GM10248 (cell line): ENCODE measurements at regions not wholly inside any gene's neighbourhood (a gene's known extent, or its start where the extent isn't known, plus 50 kb on each side); places are given as distances from the start of the nearest gene placed in this dataset.

Source experiments
- CTCF ChIA-PET: fragments of 300-600 bp; sonication (Branson Sonifier 250); formaldehyde crosslinking; extraction: SDS; loops from one replicate; lab custom pipeline; 2021; ENCODE audit warnings: antibody characterized with exemption; lab: Yijun Ruan, JAX
- POLR2A ChIA-PET: fragments of 350-650 bp; sonication (Branson Sonifier 250); formaldehyde crosslinking; extraction: SDS; loops from one replicate; lab custom pipeline; 2020; ENCODE audit warnings: antibody characterized with exemption; lab: Yijun Ruan, JAX
- DNase-seq: peaks from one replicate; pipeline ENCODE4 v3.0.0; 2012; ENCODE audit errors: extremely low spot score
- TF ChIP-seq, protein P1 (sequence below): IDR thresholded peaks from 2 replicates; pipeline ENCODE4 v1.5.1; 2012; ENCODE audit warnings: mild to moderate bottlenecking, low read depth; ENCODE audit errors: extremely low read depth, missing control alignments, control extremely low read depth

GRCh38 chr1:104592926-104593325 is 843.2 kb downstream of the AMY1C start:
- ChIA-PET POLR2A (no interaction called here), CTCF (interaction anchor here (1.7 kb wide), 1 partner anchor 11 kb away, joined by 3 read pairs; no protein-coding TSS in a partner anchor)
- DNase-seq = no peak
- TF ChIP-seq, protein P1, sequence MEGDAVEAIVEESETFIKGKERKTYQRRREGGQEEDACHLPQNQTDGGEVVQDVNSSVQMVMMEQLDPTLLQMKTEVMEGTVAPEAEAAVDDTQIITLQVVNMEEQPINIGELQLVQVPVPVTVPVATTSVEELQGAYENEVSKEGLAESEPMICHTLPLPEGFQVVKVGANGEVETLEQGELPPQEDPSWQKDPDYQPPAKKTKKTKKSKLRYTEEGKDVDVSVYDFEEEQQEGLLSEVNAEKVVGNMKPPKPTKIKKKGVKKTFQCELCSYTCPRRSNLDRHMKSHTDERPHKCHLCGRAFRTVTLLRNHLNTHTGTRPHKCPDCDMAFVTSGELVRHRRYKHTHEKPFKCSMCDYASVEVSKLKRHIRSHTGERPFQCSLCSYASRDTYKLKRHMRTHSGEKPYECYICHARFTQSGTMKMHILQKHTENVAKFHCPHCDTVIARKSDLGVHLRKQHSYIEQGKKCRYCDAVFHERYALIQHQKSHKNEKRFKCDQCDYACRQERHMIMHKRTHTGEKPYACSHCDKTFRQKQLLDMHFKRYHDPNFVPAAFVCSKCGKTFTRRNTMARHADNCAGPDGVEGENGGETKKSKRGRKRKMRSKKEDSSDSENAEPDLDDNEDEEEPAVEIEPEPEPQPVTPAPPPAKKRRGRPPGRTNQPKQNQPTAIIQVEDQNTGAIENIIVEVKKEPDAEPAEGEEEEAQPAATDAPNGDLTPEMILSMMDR = no peak

DNA sequence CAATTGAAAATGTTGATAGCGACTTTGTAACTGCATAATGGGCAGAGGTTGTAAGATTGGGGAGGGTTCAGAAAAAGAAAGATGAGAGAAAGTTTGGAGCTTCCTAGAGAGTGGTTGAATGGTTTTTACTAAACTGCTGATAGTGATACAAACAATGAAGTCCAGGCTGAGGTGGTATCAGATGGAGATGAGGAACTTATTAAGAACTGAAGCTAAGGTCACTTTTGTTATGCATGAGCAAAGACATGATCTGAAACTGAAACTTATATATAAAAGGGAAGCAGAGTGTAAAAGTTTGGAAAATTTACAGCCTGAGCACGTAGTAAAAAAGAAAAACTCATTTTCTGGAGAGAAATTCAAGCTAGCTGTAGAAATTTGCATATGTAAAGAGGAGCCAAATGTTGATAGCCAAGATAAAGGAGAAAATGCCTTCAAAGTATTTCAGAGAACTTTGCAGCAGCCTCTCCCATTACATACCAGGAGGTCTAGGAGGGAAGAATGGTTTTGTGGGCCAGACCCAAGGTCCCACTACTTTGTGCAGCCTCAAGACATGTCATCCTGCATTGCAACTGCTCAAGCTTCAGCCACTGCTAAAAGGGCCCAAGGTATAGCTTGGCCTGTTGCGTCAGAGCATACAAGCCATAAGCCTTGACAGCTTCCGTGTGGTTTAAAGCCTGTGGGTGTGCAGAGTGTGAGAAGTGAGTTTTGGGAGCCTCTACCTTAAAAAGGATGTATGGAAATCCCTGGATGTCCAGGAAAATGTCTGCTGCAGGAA is 843.9 kb downstream of the AMY1C start:
- no peak for DNase-seq
- TF ChIP-seq, protein P1 = no peak
- ChIA-PET CTCF (interaction anchor here (0.9 to 1.7 kb wide), 3 partner anchors 12 to 186 kb away, joined by 3 read pairs; no protein-coding TSS in a partner anchor), POLR2A (no interaction called here)

GRCh38 chr1:104617474-104617873 is 867.8 kb downstream of the AMY1C start:
- TF ChIP-seq, protein P1 = no peak
- ChIA-PET CTCF (no interaction called here), POLR2A (no interaction called here)
- DNase-seq = no peak

- DNase-seq = no peak
- TF ChIP-seq, protein P1 = no peak
- ChIA-PET POLR2A (no interaction called here), CTCF (interaction anchor here (1.2 kb wide), 1 partner anchor 53 kb away, joined by 3 read pairs; no protein-coding TSS in a partner anchor)
Measured at GRCh38 chr1:104621221-104621620, 871.5 kb downstream of the AMY1C start.

DNA sequence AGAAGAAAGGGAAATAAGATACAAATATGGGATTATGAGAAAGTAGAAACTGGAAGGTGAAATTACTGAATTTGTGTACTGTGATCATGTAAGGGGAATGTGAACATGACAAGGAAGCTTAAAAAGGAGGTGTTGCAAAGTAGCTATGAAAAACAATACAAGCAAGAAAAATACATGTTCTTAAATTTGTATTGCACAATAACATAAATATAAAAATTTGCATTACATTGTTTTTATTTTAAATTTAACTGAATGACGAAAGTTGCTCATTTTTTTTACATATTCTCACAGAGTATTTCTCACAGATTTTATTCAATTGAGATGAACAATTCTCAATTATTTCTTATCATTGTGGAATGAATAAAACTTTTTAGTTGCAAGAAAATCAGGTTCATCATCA is 874.8 kb downstream of the AMY1C start:
- TF ChIP-seq, protein P1 = no peak
- CTCF ChIA-PET = no interaction called here
- no peak for DNase-seq
- POLR2A ChIA-PET = no interaction called here

- ChIA-PET POLR2A (no interaction called here), CTCF (interaction anchor here (0.7 to 2.7 kb wide), 3 partner anchors 9 to 19 kb away, joined by 3 to 6 read pairs (median 3); no protein-coding TSS in a partner anchor)
- TF ChIP-seq, protein P1 = no peak
- DNase-seq = no peak
Measured at GRCh38 chr1:104629589-104629988, 879.9 kb downstream of the AMY1C start.
